C4-2B (cell line): ENCODE measurements at regions not wholly inside any gene's neighbourhood (a gene's known extent, or its start where the extent isn't known, plus 50 kb on each side); places are given as distances from the start of the nearest gene placed in this dataset.

Experiments used
- H3K27ac ChIP-seq: fragments of 450-650 bp; 2 replicates; pipeline ENCODE4 v1.5.1; 2017
- ZFX ChIP-seq: fragments of 450-650 bp; IDR thresholded peaks from 2 replicates; pipeline ENCODE4 v1.6.1; 2017
- TF ChIP-seq, protein P1 (sequence below): fragments of 450-650 bp; conservative IDR thresholded peaks from 2 replicates; pipeline ENCODE4 v1.5.1; 2017; ENCODE audit warnings: mild to moderate bottlenecking

DNA sequence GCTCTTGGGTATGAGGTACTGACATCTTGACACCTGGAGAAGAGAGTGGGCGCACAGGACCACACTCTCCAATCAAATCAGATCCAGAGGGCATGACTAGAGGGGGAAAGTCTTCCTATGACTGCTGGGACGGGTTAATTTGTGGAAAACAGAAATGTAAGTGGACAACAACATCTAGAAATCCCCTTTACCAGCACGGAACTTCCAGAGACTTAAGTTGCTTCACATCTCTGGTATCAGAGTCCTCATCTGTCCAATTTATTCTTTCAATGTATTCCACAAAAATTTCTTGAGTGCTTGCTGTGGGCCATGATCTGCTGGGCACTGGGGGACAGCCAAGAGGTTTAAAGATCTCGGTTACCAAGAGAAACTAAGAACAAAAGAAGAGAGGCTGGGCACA lies 159.2 kb downstream of the COPRS start:
- no peak for TF ChIP-seq ZFX
- TF ChIP-seq, protein P1, sequence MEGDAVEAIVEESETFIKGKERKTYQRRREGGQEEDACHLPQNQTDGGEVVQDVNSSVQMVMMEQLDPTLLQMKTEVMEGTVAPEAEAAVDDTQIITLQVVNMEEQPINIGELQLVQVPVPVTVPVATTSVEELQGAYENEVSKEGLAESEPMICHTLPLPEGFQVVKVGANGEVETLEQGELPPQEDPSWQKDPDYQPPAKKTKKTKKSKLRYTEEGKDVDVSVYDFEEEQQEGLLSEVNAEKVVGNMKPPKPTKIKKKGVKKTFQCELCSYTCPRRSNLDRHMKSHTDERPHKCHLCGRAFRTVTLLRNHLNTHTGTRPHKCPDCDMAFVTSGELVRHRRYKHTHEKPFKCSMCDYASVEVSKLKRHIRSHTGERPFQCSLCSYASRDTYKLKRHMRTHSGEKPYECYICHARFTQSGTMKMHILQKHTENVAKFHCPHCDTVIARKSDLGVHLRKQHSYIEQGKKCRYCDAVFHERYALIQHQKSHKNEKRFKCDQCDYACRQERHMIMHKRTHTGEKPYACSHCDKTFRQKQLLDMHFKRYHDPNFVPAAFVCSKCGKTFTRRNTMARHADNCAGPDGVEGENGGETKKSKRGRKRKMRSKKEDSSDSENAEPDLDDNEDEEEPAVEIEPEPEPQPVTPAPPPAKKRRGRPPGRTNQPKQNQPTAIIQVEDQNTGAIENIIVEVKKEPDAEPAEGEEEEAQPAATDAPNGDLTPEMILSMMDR: no peak
- no peak overlapping the region for H3K27ac ChIP-seq

DNA sequence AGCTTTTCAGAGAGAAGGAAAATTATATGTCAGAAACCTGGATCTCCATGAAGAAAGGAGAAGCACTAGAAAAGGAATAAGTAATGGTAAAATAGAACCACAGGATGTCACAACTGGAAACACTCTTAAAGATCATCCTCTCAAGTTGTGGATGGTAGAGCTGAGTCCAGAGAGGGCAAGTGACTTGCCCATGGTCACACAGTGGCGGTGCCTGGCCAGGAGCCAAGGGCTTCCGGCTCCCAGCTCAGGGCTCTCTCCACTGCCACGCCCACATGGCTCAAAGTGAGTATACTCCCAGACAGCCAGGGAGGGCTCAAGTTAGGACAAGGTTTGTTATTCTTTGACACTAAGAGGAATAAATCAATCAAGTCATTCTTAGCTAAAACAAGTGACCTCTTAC lies 159.8 kb downstream of the COPRS start:
- TF ChIP-seq ZFX: no peak
- TF ChIP-seq, protein P1: no peak
- no peak overlapping the region for H3K27ac ChIP-seq

DNA sequence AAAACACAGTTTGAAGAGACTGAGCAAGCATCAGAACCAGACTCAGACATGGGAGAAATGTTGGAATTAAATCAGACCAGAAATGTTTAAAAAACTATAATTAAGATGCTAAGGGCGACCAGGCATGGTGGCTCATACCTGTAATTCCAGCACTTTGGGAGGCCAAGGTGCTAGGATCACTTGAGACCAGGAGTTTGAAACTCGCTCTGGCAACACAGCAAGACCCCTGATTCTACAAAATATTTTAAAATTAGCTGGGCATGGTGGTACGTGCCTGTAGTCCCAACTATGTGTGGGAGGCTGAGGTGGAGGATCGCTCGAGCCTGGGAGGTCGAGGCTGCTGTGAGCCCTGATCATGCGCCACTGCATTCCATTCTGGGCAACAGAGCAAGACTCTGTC lies 160.3 kb downstream of the COPRS start:
- no peak for TF ChIP-seq ZFX
- TF ChIP-seq, protein P1: no peak
- no peak overlapping the region for H3K27ac ChIP-seq

- no peak overlapping the region for H3K27ac ChIP-seq
- TF ChIP-seq ZFX: no peak
- TF ChIP-seq, protein P1: no peak
These were observed 161.2 kb downstream of the COPRS start for GRCh38 chr17:31697838-31698237.

DNA sequence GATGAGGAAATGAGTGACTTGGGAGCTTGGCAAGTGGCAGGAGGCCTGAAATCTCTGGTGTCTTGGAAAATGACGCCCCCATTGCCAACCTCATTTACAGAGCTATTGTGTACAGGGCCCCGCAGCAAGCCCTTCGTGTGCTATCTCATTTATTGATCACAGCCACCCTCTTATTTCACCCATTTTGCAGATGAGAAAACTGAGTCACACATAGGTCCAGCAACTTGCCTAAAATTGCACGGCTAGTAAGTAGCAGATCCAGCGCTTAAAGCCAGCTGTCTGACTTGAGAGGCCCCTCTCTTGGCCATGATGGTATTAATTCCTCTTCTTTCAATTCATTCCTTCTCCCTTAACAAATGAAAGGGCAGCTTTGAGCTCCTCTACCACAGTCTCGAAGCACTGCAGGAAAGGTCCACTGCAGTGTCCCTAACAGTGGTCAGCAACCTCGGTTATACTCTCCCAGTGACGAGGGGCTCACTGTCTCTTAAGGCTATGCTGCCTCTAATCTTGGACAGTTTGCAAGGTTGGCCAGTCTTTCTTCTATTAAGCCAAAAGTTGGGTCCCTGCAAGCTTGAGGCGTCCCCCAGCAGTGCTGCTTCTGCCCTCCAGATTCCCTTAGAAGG lies 162.2 kb downstream of the COPRS start:
- no peak overlapping the region for H3K27ac ChIP-seq

DNA sequence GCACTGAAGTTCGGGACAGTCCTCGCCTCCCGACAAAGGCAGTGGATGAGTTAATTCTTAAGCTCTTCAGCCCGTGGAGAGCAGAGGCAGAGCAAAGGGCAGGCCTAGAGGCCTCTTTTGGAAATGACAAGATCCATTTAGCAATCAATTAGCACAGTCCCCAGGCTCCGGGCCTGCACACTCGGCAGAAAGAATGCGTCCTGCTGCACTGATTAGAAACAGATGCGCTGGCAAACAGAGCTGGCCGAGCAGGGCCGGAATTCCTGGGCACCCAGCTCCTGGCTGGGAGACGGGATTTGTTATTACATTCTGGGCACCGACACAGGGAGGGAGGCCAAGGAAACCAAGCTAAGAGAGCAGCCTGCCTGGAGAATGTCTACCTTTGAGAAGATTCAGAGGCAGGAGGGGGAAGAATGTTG lies 162.9 kb downstream of the COPRS start:
- H3K27ac ChIP-seq: no peak overlapping the region
- TF ChIP-seq ZFX: no peak
- TF ChIP-seq, protein P1: no peak

More for the DNA sequence above, 162.2 kb downstream of the COPRS start:
- TF ChIP-seq, protein P1: no peak
- no peak for TF ChIP-seq ZFX

DNA sequence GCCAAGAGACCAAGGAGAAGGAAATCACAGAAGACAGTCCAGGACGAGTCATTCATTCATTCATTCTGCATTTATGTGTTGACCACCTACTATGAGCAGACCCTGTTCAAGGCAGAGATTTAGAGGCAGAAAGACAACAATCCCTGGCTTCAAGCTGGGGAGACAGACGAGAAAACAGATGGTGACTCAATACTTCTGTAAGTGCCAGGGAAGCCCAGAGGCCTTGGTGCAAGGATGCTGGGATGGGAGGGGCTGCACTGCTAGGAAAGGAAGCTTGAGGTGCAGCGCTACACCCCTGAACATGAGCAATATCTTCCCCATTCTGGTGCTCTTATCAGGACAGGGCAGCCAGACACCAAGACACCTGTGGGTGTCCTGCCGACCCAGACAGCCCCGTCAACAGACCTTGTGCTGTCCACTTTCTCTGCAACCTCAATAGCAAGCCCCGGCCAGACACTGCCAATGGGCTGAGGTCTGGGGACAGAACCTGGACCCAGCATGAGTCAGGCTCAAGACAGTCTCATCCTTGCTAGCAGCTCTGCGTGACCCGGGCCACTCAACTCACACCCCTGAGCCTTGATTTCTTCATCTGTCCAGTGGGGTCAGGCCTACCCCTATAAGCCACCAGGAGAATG lies 163.5 kb downstream of the COPRS start:
- TF ChIP-seq ZFX: no peak
- TF ChIP-seq, protein P1: no peak
- H3K27ac ChIP-seq: no peak overlapping the region
